ENCODE measurements at regions not wholly inside any gene's neighbourhood (a gene's known extent, or its start where the extent isn't known, plus 50 kb on each side); places are given as distances from the start of the nearest gene placed in this dataset.

- TF ChIP-seq CTCF (IDR thresholded peaks at IDR 0.05; ENCODE audit: low read length) (no peak), EZH2 (IDR thresholded peaks at IDR 0.05; ENCODE audit: borderline replicate concordance, low read length) (no peak)
These were observed 285.1 kb upstream of the HDAC4 start for GRCh38 chr2:239685965-239686364.

Measured in OCI-LY1 (cell line).